ENCODE measurements at regions not wholly inside any gene's neighbourhood (a gene's known extent, or its start where the extent isn't known, plus 50 kb on each side); places are given as distances from the start of the nearest gene placed in this dataset.

- no peak for TF ChIP-seq GATA3 (IDR thresholded peaks at IDR 0.05; ENCODE audit: low read depth, low read length)
- TF ChIP-seq GATA2 (IDR thresholded peaks at IDR 0.05; ENCODE audit: low read depth, low read length): no peak
Measured at GRCh38 chr2:12501469-12502158, 215.1 kb upstream of the TRIB2 start.

All from SH-SY5Y (cell line).